Activated CD4-positive, alpha-beta memory T cell treated with anti-CD3 and anti-CD28 coated beads for 36 hours (primary cell): ENCODE measurements at regions not wholly inside any gene's neighbourhood (a gene's known extent, or its start where the extent isn't known, plus 50 kb on each side); places are given as distances from the start of the nearest gene placed in this dataset.

Experiments used
- CTCF ChIA-PET: fragments of 350-600 bp; sonication (Branson Sonifier 250); formaldehyde crosslinking; loops from one replicate; lab custom pipeline; 2021; ENCODE audit warnings: antibody characterized with exemption, inconsistent platforms; lab: Charles Lee
- POLR2A ChIA-PET: fragments of 350-600 bp; sonication (Branson Sonifier 250); formaldehyde crosslinking; loops from one replicate; lab custom pipeline; 2021; ENCODE audit warnings: antibody characterized with exemption; lab: Charles Lee
- DNase-seq: peaks from one replicate; pipeline ENCODE4 v3.0.0-alpha.2; 2020
- H3K27ac Mint-ChIP-seq: one replicate; pipeline ENCODE4 v1.8.0; 2021; ENCODE audit warnings: mixed read lengths
- H3K27me3 Mint-ChIP-seq: one replicate; pipeline ENCODE4 v1.8.0; 2021; ENCODE audit warnings: mixed read lengths
- H3K36me3 Mint-ChIP-seq: one replicate; pipeline ENCODE4 v1.8.0; 2021; ENCODE audit warnings: mixed read lengths
- H3K4me1 Mint-ChIP-seq: one replicate; pipeline ENCODE4 v1.8.0; 2021; ENCODE audit warnings: low read depth, mixed read lengths
- H3K4me3 Mint-ChIP-seq: one replicate; pipeline ENCODE4 v1.8.0; 2021; ENCODE audit warnings: mild to moderate bottlenecking, mixed read lengths
- H3K9me3 Mint-ChIP-seq: one replicate; pipeline ENCODE4 v1.8.0; 2021; ENCODE audit warnings: mixed read lengths
- intact Hi-C: fragments of 100-400 bp; cut with micrococcal nuclease; formaldehyde crosslinking; loops from one replicate; pipeline ENCODE4 v1.15.1; 2023

DNA sequence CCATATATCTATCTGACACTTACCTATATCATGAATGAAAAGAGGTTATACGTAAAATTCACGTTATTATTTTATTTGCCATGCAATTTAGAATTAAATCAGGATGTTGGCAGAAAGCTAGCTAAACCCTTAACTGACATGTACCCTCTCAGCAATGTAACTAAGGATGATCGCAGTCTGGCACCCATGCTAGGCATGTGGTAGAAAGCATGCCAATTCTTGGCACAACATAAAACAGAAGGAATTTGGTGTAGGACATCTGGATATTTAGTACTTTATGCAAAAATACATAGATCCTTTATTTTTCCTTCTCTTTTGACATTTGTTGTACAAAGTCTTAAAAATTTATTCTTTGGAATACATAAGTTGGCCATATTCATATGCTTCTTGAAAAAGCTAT, 436.8 kb upstream of the FAT1 start:
- Mint-ChIP-seq H3K4me3 (no peak overlapping the region), H3K27ac (no peak overlapping the region), H3K36me3 (no peaks in the 10 kb centered on the region), H3K27me3 (no peaks in the 10 kb centered on the region), H3K9me3 (peaks cover 4% of the 10 kb centered on the region), H3K4me1 (no peaks in the 10 kb centered on the region)
- intact Hi-C loops = no loop called here
- CTCF ChIA-PET = no interaction called here
- no peak for DNase-seq
- POLR2A ChIA-PET = no interaction called here

- POLR2A ChIA-PET = no interaction called here
- CTCF ChIA-PET = no interaction called here
- Mint-ChIP-seq H3K4me1 (no peaks in the 10 kb centered on the region), H3K36me3 (no peaks in the 10 kb centered on the region), H3K27me3 (no peaks in the 10 kb centered on the region), H3K4me3 (no peak overlapping the region), H3K27ac (no peak overlapping the region), H3K9me3 (no peaks in the 10 kb centered on the region)
- intact Hi-C loops = no loop called here
- DNase-seq = no peak
Measured at GRCh38 chr4:187166886-187167512, 443.3 kb upstream of the FAT1 start.

DNA sequence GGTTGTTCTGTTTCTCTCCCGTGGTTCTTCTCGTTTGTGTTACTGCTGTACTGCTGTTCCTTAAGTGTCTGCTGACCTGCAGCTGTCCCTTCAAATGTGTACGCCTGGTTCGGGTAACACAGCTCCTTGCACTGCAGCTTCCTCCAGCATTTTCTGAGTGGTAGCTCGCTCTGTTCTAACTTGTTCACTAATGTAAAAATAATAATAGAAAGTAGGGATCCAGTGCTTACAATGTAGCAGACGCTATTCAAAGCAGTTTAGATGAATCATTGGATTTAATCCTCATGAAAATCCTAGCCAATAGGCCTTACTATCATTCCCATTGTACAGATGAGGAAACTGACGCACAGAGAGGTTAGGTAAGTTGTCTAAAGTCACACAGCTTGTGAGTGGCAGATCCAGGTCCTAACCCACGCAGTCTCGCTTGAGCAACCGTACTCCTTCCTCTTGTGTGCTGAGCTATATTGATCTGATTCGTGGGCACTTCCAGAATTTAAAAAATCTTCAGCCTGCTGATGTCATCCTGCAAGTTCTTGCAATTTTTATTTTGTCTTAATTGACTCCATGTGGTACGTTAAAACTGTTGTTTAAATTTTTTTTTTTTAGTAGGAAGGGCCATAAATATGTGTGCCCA, 448.2 kb upstream of the FAT1 start:
- ChIA-PET CTCF (no interaction called here), POLR2A (interaction anchor here (0.7 kb wide), 1 partner anchor 115 kb away, joined by 3 read pairs; no protein-coding TSS in a partner anchor)
- intact Hi-C loops = no loop called here
- no peaks in the 10 kb centered on the region for H3K36me3 Mint-ChIP-seq
- H3K4me3 Mint-ChIP-seq = no peak overlapping the region
- no peak for DNase-seq
- no peak overlapping the region for H3K27ac Mint-ChIP-seq
- no peaks in the 10 kb centered on the region for H3K27me3 Mint-ChIP-seq
- H3K4me1 Mint-ChIP-seq = no peaks in the 10 kb centered on the region
- peaks cover 2% of the 10 kb centered on the region for H3K9me3 Mint-ChIP-seq

- Mint-ChIP-seq H3K27me3 (no peaks in the 10 kb centered on the region), H3K4me3 (no peak overlapping the region), H3K36me3 (no peaks in the 10 kb centered on the region), H3K4me1 (no peaks in the 10 kb centered on the region), H3K9me3 (peaks cover 2% of the 10 kb centered on the region), H3K27ac (no peak overlapping the region)
- intact Hi-C loops = no loop called here
- ChIA-PET CTCF (no interaction called here), POLR2A (interaction anchor here (0.7 kb wide), 1 partner anchor 115 kb away, joined by 3 read pairs; no protein-coding TSS in a partner anchor)
- DNase-seq = no peak
Measured at GRCh38 chr4:187172340-187172761, 448.7 kb upstream of the FAT1 start.

- H3K36me3 Mint-ChIP-seq = no peaks in the 10 kb centered on the region
- no peak overlapping the region for H3K4me3 Mint-ChIP-seq
- no peaks in the 10 kb centered on the region for H3K4me1 Mint-ChIP-seq
- H3K9me3 Mint-ChIP-seq = peaks cover 2% of the 10 kb centered on the region
- intact Hi-C loops = no loop called here
- DNase-seq = no peak
- H3K27me3 Mint-ChIP-seq = no peaks in the 10 kb centered on the region
- POLR2A ChIA-PET = no interaction called here
- CTCF ChIA-PET = interaction anchor here (0.6 kb wide), 1 partner anchor 94 kb away, joined by 3 read pairs; no protein-coding TSS in a partner anchor
- H3K27ac Mint-ChIP-seq = no peak overlapping the region
Measured at GRCh38 chr4:187174749-187175148, 451.1 kb upstream of the FAT1 start.

GRCh38 chr4:187175197-187175596, 451.5 kb upstream of the FAT1 start:
- no peaks in the 10 kb centered on the region for H3K36me3 Mint-ChIP-seq
- H3K27ac Mint-ChIP-seq = no peak overlapping the region
- H3K4me1 Mint-ChIP-seq = no peaks in the 10 kb centered on the region
- CTCF ChIA-PET = interaction anchor here (0.6 kb wide), 1 partner anchor 95 kb away, joined by 3 read pairs; no protein-coding TSS in a partner anchor
- H3K27me3 Mint-ChIP-seq = no peaks in the 10 kb centered on the region
- intact Hi-C loops = no loop called here
- no peak for DNase-seq
- POLR2A ChIA-PET = no interaction called here
- peaks cover 2% of the 10 kb centered on the region for H3K9me3 Mint-ChIP-seq
- H3K4me3 Mint-ChIP-seq = no peak overlapping the region

- H3K4me3 Mint-ChIP-seq = no peak overlapping the region
- H3K4me1 Mint-ChIP-seq = no peaks in the 10 kb centered on the region
- no peaks in the 10 kb centered on the region for H3K36me3 Mint-ChIP-seq
- H3K27me3 Mint-ChIP-seq = no peaks in the 10 kb centered on the region
- ChIA-PET CTCF (no interaction called here), POLR2A (no interaction called here)
- H3K9me3 Mint-ChIP-seq = peaks cover 2% of the 10 kb centered on the region
- DNase-seq = no peak
- no peak overlapping the region for H3K27ac Mint-ChIP-seq
- intact Hi-C loops = no loop called here
Measured at GRCh38 chr4:187176261-187176910, 452.7 kb upstream of the FAT1 start.

DNA sequence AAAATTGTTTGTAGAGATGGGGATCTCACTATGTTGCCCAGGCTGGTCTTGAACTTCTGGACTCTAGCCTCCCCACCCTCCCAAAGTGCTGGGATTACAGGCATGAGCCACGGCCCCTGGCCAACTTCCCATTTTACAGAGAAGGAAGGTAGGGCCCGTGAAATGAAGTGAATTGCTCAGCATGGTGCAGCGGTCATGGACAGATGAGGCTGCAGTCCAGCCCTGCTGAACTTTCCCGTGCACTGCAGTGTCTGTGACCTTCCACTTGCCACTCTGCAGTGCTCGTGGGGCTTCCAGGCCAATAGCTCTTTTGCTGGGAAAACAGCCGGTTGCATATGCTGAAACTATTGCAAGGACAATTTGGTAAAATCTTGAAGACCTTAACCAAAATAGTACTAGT, 454.4 kb upstream of the FAT1 start:
- Mint-ChIP-seq H3K27ac (no peak overlapping the region), H3K27me3 (no peaks in the 10 kb centered on the region), H3K4me3 (no peak overlapping the region), H3K36me3 (no peaks in the 10 kb centered on the region), H3K9me3 (peaks cover 2% of the 10 kb centered on the region), H3K4me1 (no peaks in the 10 kb centered on the region)
- DNase-seq = no peak
- intact Hi-C loops = no loop called here
- ChIA-PET POLR2A (no interaction called here), CTCF (no interaction called here)

DNA sequence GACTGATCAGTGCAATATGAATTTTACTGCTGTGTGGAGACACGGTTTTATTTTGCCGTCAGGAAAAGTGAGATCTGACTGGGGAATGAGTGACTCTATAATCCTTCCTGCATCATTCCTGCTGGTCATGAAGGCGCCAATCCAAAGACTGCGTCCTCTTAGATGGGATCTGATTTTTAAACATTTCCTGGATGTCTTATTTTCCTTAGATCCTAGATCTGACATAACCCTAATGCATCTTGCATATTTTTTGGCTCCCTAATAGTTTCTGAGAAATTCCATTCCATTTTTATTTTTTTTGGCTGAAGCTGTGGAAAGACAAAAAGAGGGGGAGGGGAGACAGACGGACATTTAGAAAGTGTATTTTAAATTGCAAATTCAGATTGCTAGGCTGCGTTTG, 454.9 kb upstream of the FAT1 start:
- Mint-ChIP-seq H3K27ac (no peak overlapping the region), H3K27me3 (no peaks in the 10 kb centered on the region), H3K36me3 (no peaks in the 10 kb centered on the region), H3K4me1 (no peaks in the 10 kb centered on the region), H3K4me3 (no peak overlapping the region), H3K9me3 (peaks cover 4% of the 10 kb centered on the region)
- POLR2A ChIA-PET = no interaction called here
- no peak for DNase-seq
- intact Hi-C loops = no loop called here
- CTCF ChIA-PET = no interaction called here

DNA sequence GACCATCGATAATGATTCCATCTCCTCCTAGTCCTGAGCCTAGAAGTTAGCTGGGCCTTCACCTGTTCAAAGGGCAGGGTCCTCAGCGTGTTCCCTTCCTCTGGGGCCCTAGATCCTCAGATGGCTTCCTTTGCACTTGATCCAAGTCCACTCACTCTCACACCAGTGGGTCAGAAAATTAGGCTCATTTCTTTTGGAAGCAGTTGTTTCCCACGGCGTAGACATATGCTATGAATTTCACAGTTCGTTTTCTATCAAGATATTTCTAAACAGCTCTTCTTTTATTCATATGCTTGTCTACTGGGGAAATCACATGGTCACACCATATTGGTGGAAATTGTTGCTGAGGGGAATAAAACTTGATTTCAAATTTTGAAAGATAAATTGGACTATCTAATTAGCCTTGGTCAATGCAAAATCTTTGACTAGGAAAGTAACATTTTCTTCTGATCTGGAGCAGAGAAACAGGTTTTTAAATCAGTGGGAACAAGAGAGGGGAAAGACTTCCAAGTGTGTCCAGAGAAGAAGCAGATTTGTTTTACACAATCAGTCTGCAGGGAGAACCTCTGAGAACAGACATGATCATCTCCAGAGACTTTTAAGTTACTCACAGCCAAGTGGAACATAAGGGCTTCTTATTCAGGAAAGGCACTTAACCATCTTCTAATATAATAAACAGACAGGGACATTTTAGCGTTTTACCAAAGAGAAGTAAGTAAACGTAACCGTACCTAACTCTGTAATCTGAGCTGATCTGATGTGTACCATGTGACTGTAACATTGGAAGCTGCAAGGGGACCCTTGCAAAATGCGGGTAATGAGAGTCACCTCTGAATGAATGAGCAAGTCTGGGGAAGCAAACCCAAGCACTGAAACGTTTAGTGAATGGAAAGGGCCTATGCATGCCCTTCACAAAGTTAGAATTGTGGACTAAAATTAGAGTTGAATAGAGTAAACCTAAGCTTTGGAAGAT, 455.7 kb upstream of the FAT1 start:
- intact Hi-C loops = no loop called here
- POLR2A ChIA-PET = no interaction called here
- H3K27me3 Mint-ChIP-seq = no peaks in the 10 kb centered on the region
- no peak for DNase-seq
- no peaks in the 10 kb centered on the region for H3K36me3 Mint-ChIP-seq
- no peak overlapping the region for H3K4me3 Mint-ChIP-seq
- H3K9me3 Mint-ChIP-seq = peaks cover 4% of the 10 kb centered on the region
- no peaks in the 10 kb centered on the region for H3K4me1 Mint-ChIP-seq
- H3K27ac Mint-ChIP-seq = no peak overlapping the region
- CTCF ChIA-PET = no interaction called here

DNA sequence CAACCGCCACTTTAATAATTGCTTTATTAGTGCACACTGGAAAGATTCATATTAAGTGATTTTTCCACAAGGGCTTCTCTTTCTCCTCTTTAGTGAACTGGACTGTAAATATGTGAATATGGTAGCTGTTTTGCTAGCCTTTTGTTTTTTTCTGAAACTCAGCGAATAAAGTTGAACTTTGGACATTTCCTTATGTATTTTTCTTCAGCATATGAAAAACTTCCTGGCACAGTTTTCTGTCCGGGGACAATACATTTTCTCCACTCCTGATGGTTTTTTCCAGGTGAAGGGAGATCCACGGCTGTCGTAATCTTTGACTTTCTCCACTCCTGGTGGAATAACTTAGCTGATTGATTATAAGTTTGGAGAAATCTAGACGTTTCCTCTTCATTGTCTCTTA, 457.4 kb upstream of the FAT1 start:
- Mint-ChIP-seq H3K27ac (no peak overlapping the region), H3K4me1 (no peaks in the 10 kb centered on the region), H3K4me3 (no peak overlapping the region), H3K36me3 (no peaks in the 10 kb centered on the region), H3K27me3 (no peaks in the 10 kb centered on the region), H3K9me3 (peaks cover 6% of the 10 kb centered on the region)
- intact Hi-C loops = no loop called here
- CTCF ChIA-PET = no interaction called here
- no peak for DNase-seq
- POLR2A ChIA-PET = no interaction called here

- H3K27me3 Mint-ChIP-seq = no peaks in the 10 kb centered on the region
Measured at GRCh38 chr4:187183346-187183745, 459.7 kb upstream of the FAT1 start.

More at GRCh38 chr4:187183346-187183745, 459.7 kb upstream of the FAT1 start:
- peaks cover 4% of the 10 kb centered on the region for H3K9me3 Mint-ChIP-seq
- CTCF ChIA-PET = no interaction called here
- POLR2A ChIA-PET = no interaction called here
- no peak overlapping the region for H3K4me3 Mint-ChIP-seq
- H3K4me1 Mint-ChIP-seq = no peaks in the 10 kb centered on the region
- H3K36me3 Mint-ChIP-seq = no peaks in the 10 kb centered on the region
- intact Hi-C loops = no loop called here
- no peak overlapping the region for H3K27ac Mint-ChIP-seq
- no peak for DNase-seq
